Neural cell (in vitro differentiated cells): ENCODE measurements at regions not wholly inside any gene's neighbourhood (a gene's known extent, or its start where the extent isn't known, plus 50 kb on each side); places are given as distances from the start of the nearest gene placed in this dataset.

Source experiments
- CTCF ChIP-seq: fragments of 450-650 bp; IDR thresholded peaks from 2 replicates; pipeline ENCODE4 v1.5.1; 2014; ENCODE audit warnings: antibody characterized with exemption, mild to moderate bottlenecking, moderate library complexity; ENCODE audit not compliant: poor library complexity, severe bottlenecking
- EZH2 ChIP-seq: fragments of 200-600, 300-800 bp; shearing (Covaris generic), sonication (generic); IDR thresholded peaks from 2 replicates; pipeline ENCODE4 v1.6.1; 2014; ENCODE audit warnings: antibody characterized with exemption, low read length, borderline replicate concordance, mild to moderate bottlenecking; ENCODE audit not compliant: insufficient read depth, poor library complexity, severe bottlenecking
- POLR2AphosphoS5 ChIP-seq: IDR thresholded peaks from 2 replicates; pipeline ENCODE4 v1.6.1; 2012
- RAD21 ChIP-seq: fragments of 450-650 bp; conservative IDR thresholded peaks from 2 replicates; pipeline ENCODE4 v1.6.1; 2014; ENCODE audit warnings: antibody characterized with exemption, mild to moderate bottlenecking, moderate library complexity
- SMC3 ChIP-seq: fragments of 450-650 bp; conservative IDR thresholded peaks from 2 replicates; pipeline ENCODE4 v1.6.1; 2014; ENCODE audit warnings: antibody characterized with exemption, mild to moderate bottlenecking, moderate library complexity; ENCODE audit not compliant: poor library complexity
- TAF1 ChIP-seq: IDR thresholded peaks from 2 replicates; pipeline ENCODE4 v1.6.1; 2012; ENCODE audit warnings: low read depth

DNA sequence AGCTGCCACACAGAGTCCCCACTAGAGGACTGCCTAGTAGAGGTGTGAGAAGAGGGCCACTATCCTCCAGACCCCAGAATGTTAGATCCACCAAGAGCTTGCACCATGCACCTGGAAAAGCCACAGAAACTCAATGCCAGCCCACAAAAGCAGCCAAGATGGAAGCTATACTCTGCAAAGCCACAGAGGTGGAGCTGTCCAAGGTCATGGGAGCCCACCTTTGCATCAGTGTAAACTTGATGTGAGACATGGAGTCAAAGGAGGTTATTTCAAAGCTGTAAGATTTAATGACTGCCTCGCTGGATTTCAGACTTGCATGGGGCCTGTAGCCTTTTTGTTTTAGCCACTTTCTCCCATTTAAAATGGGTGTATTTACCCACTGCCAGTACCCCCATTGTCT is 1030.1 kb upstream of the GRIA3 start:
- TF ChIP-seq CTCF (no peak), TAF1 (no peak), POLR2AphosphoS5 (no peak), EZH2 (no peak), SMC3 (no peak), RAD21 (no peak)
